Fibroblast of mammary gland (primary cell): ENCODE measurements at regions not wholly inside any gene's neighbourhood (a gene's known extent, or its start where the extent isn't known, plus 50 kb on each side); places are given as distances from the start of the nearest gene placed in this dataset.
"Not testable (repeated sequence)": the region's sequence is repeated elsewhere in the genome, so short reads cannot be mapped to it uniquely, and the experiment has no call there.

ENCODE experiments used
- DNase-seq: peaks from one replicate; pipeline ENCODE4 v3.0.0-alpha.2; 2010; ENCODE audit warnings: low read depth
- H3K4me3 ChIP-seq: 2 replicates; pipeline ENCODE4 v1.5.1; 2011; ENCODE audit warnings: low read depth, mild to moderate bottlenecking, low read length, moderate library complexity; ENCODE audit not compliant: control insufficient read depth
- TF ChIP-seq, protein P1 (sequence below): conservative IDR thresholded peaks from 2 replicates; pipeline ENCODE4 v1.5.1; 2011; ENCODE audit warnings: low read depth, low read length, inconsistent platforms; ENCODE audit not compliant: control insufficient read depth, insufficient read depth

DNA sequence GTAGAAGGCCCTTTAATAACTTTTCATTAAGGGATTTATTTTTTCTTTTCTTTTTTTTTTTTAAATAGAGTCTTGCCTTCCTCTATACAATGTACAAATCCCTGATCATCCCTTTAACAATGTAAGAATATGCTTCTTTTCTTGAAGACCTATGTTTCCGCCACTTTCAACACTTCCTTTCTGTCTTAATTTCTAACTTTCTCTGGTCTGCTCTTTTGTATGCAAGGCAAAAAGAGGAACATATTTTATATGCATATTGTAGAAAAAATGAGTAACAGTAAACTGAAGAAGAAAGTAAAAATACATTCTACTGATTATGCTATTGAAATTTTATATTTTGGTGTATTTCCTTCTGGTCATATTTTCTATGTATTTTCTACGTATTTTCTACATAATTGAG is 484.7 kb downstream of the TFAP2B start:
- TF ChIP-seq, protein P1, sequence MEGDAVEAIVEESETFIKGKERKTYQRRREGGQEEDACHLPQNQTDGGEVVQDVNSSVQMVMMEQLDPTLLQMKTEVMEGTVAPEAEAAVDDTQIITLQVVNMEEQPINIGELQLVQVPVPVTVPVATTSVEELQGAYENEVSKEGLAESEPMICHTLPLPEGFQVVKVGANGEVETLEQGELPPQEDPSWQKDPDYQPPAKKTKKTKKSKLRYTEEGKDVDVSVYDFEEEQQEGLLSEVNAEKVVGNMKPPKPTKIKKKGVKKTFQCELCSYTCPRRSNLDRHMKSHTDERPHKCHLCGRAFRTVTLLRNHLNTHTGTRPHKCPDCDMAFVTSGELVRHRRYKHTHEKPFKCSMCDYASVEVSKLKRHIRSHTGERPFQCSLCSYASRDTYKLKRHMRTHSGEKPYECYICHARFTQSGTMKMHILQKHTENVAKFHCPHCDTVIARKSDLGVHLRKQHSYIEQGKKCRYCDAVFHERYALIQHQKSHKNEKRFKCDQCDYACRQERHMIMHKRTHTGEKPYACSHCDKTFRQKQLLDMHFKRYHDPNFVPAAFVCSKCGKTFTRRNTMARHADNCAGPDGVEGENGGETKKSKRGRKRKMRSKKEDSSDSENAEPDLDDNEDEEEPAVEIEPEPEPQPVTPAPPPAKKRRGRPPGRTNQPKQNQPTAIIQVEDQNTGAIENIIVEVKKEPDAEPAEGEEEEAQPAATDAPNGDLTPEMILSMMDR = no peak
- no peak overlapping the region for H3K4me3 ChIP-seq
- no peak for DNase-seq

DNA sequence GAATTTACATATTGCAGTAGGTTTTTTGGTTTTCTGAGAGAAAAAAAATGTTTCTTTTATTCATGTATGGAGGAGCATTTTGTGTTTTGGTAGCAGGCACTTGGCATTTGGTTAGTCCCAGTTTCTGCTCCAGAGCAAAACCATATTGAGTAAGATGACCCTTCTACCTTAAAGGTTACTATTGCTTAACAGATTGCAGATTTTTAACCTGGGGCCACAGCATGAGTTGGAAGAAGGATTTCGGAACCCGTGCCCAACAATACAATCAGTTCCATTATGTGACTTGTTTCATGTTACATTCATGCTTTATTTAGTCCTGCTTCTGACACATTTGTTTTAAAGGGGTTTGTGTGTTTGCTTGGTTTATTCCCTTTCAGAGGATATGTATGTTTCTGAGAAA is 496.3 kb downstream of the TFAP2B start:
- H3K4me3 ChIP-seq = no peak overlapping the region
- DNase-seq = no peak
- TF ChIP-seq, protein P1 = no peak

DNA sequence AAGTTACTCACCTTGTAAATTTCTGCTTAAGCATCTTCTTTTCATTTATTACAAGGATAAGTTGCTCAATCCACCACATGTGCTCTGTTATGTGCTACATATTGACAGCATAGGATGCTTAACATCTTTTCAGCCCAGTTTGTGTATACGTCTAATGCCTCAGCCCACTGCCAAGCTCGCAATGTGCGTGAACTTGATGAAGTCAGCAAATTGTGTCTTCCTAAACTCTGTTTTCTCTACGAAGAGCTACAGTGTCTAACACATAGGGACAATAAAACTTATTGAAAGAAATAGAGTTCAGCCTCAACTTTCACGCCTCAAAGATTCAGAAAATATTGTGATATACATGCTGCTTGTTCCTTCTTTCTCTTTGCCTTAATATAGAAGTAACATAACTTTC is 500.0 kb downstream of the TFAP2B start:
- TF ChIP-seq, protein P1 = no peak
- no peak for DNase-seq
- no peak overlapping the region for H3K4me3 ChIP-seq

DNA sequence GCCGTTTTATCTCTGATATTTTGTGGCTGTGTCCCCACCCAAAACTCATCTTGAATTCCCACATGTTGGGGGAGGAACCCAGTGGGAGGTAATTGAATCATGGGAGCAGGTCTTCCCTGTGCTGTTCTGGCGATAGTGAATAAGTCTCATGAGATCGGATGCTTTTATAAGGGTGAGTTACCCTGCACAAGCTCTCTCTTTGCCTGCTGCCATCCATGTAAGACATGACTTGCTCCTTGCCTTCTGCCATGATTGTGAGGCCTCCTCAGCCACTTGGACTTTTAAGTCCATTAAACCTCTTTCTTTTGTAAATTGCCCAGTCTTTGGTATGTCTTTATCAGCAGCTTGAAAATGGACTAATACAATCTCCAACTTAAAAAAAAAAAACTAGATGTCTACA is 502.8 kb downstream of the TFAP2B start:
- DNase-seq, H3K4me3 ChIP-seq: not testable (repeated sequence)

DNA sequence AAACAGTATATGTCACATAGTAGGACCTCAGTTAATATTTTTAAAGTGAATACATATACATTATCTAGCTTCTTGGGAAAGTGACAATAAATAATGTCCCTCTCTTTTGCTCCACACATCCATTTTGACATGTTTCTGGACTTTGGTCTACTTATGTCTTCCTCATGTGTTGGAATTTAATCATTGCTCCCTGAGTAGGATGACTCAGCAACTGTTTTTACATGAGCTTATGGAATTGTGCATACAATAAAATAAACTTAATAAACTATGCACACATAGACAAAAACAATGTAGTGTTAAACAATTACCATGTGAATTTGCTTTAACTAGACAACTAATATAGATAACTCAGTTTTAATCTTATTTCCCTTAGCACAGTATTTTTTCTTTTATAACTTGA is 503.8 kb downstream of the TFAP2B start:
- no peak for DNase-seq
- TF ChIP-seq, protein P1 = no peak
- H3K4me3 ChIP-seq = no peak overlapping the region

DNA sequence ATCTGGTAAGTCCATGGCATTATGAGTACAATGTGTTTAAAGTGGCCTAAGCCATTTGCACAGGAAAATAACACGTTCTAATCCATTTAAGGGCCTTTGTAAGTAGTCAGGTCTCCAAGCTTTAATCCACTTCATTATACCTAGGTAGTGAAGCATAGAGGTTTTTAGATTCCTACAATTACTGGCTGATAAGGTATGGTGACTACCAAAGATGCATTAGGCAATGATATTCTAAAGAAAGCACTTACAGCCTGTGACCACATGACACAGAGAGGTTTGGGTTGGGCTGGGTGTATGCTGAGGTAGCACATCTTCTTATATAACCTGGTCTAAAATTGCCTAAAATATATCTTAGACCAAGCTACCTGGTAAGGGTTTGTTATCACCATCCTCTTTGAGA is 504.4 kb downstream of the TFAP2B start:
- no peak for DNase-seq
- TF ChIP-seq, protein P1 = no peak
- no peak overlapping the region for H3K4me3 ChIP-seq

DNA sequence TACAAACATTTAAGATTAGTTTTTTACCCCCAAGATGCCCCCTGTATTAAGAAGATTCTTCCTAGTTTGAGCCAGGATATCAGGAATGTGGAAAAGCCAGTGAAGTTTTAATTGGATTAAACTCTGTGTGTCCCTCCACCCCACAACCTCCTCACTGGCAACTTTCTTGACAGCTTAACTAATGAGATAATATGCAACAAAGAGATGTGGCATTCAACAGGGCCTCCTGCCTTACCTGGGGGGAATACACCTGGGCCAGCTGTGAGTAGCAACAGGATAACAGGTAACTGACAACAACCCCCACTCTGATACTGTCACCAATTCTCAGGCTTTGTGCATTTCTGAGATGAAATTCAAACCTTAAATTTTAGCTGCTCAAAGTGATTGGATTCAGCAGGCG is 512.3 kb downstream of the TFAP2B start:
- DNase-seq = no peak
- TF ChIP-seq, protein P1 = no peak

DNA sequence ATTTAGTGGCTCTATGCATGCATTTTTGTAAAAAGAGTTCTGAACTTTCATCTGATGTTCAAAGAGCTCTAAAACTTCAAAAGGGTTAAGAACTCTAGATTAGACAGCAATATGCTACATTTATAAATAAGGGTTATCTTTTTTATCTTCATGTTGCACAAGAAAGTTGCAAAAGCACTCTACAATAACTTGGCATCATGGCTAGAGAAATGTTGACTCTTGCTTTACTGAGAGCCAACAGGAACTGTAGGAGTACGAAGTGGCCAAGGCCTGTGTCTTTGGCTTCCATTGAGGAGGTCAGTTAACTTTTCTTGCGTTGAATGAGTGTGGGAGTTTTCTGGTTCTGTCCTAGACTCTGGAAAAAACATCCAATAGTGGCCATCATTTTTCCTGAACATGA is 516.9 kb downstream of the TFAP2B start:
- TF ChIP-seq, protein P1 = no peak
- no peak overlapping the region for H3K4me3 ChIP-seq
- no peak for DNase-seq

More for the DNA sequence above, 512.3 kb downstream of the TFAP2B start:
- H3K4me3 ChIP-seq = no peak overlapping the region
